Memory B cell (primary cell): ENCODE measurements at regions not wholly inside any gene's neighbourhood (a gene's known extent, or its start where the extent isn't known, plus 50 kb on each side); places are given as distances from the start of the nearest gene placed in this dataset.

ENCODE experiments used
- ATAC-seq: fragments of 150-1000 bp; cut with Tn5 transposase; 2 replicates; pipeline ENCODE4 v1.10.0; 2021; ENCODE audit warnings: low read depth, mild to moderate bottlenecking, moderate library complexity
- DNase-seq, 2 donors: peaks; one replicate each; pipeline ENCODE4 v3.0.0; 2022; ENCODE audit warnings: low spot score in 2 of 2
- H3K27ac Mint-ChIP-seq: one replicate; pipeline ENCODE4 v1.8.0; 2022; ENCODE audit warnings: mild to moderate bottlenecking, moderate library complexity, mixed read lengths
- H3K27me3 Mint-ChIP-seq: one replicate; pipeline ENCODE4 v1.8.0; 2022; ENCODE audit warnings: mixed read lengths
- H3K36me3 Mint-ChIP-seq: one replicate; pipeline ENCODE4 v1.8.0; 2022; ENCODE audit warnings: mild to moderate bottlenecking, mixed read lengths
- H3K4me1 Mint-ChIP-seq: one replicate; pipeline ENCODE4 v1.8.0; 2022; ENCODE audit warnings: mixed read lengths
- H3K4me3 Mint-ChIP-seq: one replicate; pipeline ENCODE4 v1.8.0; 2022; ENCODE audit warnings: mild to moderate bottlenecking, moderate library complexity, mixed read lengths
- H3K9me3 Mint-ChIP-seq: one replicate; pipeline ENCODE4 v1.8.0; 2022; ENCODE audit warnings: mixed read lengths

DNA sequence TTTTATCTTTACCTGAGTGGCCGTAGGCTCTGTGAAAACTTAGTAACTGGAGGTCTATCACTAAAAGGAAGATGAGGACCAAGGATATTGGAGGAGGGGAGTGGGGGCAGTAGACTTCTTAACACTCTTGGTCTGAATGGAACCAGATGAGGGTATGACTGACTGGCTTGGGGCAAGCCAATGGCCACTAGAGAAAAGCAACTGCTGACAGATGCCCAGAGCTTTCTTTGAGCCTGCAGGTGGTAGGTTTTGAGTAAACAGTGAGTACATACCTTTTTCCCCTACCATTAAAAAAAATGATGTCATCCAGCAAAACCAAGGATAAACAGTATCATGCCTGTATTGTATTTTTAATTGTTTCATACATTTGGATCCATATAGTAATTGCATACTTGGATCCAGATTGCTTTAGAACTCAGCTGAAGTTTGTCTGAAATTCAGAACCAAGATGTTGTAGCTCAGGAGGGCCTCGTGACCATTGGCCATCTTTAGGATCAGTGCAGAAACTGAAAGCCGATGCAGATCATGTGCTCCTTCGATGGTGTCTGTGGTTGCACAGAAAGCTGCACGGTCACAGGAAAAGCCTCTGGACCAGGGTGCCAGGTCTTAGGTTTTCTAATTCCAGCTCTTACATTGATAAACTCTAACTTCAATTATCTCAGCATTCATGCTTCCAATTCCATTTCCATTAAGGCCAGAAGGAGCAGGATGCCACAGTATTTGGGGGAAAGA, 131.0 kb downstream of the PDGFRA start:
- H3K36me3 Mint-ChIP-seq, result no peaks in the 10 kb centered on the region
- ATAC-seq (no peak), DNase-seq (no peak)
- H3K4me1 Mint-ChIP-seq, result no peaks in the 10 kb centered on the region
- no peaks in the 10 kb centered on the region for H3K9me3 Mint-ChIP-seq
- H3K27me3 Mint-ChIP-seq, result peaks cover 4% of the 10 kb centered on the region
- H3K27ac Mint-ChIP-seq, result no peak overlapping the region
- no peak overlapping the region for H3K4me3 Mint-ChIP-seq

DNA sequence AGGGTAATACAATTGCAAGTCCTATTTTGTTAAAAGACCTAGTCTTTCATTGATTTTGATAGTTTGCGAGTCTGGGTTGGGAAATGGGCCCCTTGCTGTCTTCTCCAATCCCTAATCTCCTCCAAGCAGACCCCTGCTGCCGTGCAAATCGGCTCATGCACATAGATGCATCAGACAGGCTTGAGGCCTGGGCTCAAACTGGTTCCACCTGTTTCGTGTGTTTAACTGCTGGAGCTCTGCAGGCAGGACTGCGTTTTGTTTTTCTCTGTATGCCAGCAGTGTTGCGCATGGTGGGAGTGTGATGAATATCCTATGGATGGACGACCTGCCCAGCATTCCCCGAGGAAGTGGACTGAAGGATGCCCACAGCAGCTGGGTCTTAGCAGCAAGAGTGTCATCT, 133.9 kb downstream of the PDGFRA start:
- ATAC-seq (no peak), DNase-seq (no peak)
- Mint-ChIP-seq H3K36me3 (no peaks in the 10 kb centered on the region), H3K27ac (no peak overlapping the region), H3K4me3 (no peak overlapping the region), H3K9me3 (no peaks in the 10 kb centered on the region), H3K27me3 (peaks cover 2% of the 10 kb centered on the region), H3K4me1 (no peaks in the 10 kb centered on the region)

DNA sequence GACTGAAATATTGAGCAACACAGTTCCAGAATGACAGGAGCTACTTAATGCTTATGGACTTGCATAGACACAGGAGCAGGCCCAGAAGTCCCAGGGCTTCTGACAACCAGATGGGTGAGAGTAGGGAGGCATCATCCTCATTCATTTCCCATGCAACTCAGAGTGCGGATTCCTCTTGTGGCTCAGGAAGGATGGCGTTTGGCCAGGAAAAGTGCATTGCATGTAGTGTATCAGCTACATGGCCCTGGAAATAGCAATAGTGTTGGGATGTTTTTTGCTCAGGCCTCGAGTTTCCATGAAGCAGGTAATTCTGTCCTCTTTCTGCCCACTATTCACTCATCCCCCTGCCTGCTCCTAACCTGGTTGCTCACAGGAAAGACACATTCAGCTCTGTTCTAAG, 136.6 kb downstream of the PDGFRA start:
- DNase-seq, result no peak

DNA sequence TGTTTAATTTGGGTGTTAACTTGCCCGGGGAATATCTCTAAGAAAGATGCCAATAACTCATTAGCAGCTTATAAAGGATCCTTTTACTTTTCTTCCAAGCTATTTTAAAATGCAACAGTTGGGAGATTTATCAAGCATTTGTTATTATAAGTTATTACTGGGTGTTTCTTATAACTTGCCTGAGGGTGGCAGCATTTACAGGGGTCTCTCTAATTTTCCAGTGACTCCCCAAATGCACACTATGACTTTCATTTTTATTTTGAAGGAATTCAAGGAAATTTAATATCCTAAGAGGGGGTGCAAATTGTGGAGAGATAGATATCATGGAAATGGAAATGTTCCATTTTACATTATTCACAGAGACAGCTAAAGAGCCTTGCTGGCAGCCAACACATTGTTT, 138.0 kb downstream of the PDGFRA start:
- H3K9me3 Mint-ChIP-seq, result no peaks in the 10 kb centered on the region
- H3K27me3 Mint-ChIP-seq, result peaks cover 3% of the 10 kb centered on the region
- ATAC-seq, result no peak

More for the DNA sequence above, 136.6 kb downstream of the PDGFRA start:
- no peaks in the 10 kb centered on the region for H3K4me1 Mint-ChIP-seq
- no peaks in the 10 kb centered on the region for H3K9me3 Mint-ChIP-seq
- no peaks in the 10 kb centered on the region for H3K36me3 Mint-ChIP-seq
- no peak overlapping the region for H3K4me3 Mint-ChIP-seq
- ATAC-seq, result no peak
- peaks cover 3% of the 10 kb centered on the region for H3K27me3 Mint-ChIP-seq
- H3K27ac Mint-ChIP-seq, result no peak overlapping the region

DNA sequence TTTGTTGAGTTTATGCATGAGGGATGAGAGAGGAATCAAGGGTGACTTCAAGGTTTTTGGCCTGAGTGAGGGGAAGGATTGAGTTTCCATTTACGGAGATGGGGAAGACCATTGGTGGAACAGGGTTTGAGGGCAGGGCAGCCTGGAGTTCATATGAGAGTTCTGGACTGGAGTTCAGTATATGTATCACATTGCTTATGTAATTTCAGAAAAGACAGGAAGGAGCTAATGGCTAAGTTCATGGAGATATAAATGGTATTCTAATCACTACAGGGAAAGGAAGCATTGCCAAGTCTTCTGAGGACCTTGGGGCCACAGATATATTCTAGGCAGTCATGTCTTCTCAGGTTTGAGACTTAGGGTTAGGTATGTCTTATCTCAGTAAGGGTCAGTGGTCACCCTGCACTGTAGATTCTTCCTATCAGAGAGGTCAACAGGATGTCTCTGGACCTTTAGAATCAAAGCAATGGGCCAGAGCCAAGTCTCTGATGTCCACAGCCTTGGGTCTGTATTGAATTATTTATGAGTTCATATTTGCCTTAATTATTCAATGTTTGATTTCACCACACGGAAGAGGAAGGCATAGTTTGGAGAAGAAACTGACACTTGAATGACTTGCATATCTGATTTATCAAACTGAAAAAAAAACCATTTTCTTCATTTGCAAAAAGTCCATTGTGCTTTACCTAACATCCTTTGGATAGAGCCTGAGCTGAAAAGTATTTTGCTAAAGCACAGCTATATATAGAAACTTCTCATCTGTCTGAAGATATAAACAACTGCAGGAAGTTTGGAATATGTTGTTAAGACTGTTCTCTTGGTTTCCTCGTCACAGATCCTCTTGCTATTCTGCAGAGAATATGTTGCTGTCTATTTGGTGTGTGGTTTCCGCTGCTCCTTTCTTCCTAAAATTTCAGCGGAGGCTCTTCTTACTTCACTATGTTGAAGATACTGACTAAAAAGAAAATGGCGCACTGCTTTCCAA, 139.5 kb downstream of the PDGFRA start:
- Mint-ChIP-seq H3K4me1 (no peaks in the 10 kb centered on the region), H3K4me3 (no peak overlapping the region), H3K27ac (no peak overlapping the region), H3K36me3 (no peaks in the 10 kb centered on the region), H3K27me3 (peaks cover 2% of the 10 kb centered on the region), H3K9me3 (no peaks in the 10 kb centered on the region)
- no peak for DNase-seq
- no peak for ATAC-seq

More for the DNA sequence above, 138.0 kb downstream of the PDGFRA start:
- no peak overlapping the region for H3K27ac Mint-ChIP-seq
- H3K4me3 Mint-ChIP-seq, result no peak overlapping the region
- no peaks in the 10 kb centered on the region for H3K4me1 Mint-ChIP-seq
- H3K36me3 Mint-ChIP-seq, result no peaks in the 10 kb centered on the region
- DNase-seq, result no peak

DNA sequence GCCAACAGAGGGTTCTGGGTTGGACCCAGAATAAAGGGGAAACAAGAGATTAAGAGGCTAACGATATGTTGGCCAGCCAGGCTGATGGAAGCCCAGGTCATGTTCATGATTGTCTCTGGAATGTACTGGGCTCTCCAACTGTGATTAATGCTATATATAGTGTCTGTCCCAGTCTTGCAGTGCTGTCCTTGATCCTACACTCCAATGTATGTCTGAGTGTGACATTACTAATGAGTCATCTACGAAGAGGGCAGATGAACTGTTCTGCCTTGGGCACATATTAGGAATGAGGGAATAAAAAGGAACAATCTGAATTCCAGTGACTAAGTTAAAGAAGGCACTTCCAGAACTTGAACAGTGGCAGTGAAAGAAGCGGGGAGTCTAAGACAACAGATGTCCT, 142.1 kb downstream of the PDGFRA start:
- H3K27ac Mint-ChIP-seq, result no peak overlapping the region
- peaks cover 2% of the 10 kb centered on the region for H3K27me3 Mint-ChIP-seq
- no peak overlapping the region for H3K4me3 Mint-ChIP-seq
- DNase-seq (no peak), ATAC-seq (no peak)
- no peaks in the 10 kb centered on the region for H3K4me1 Mint-ChIP-seq
- no peaks in the 10 kb centered on the region for H3K9me3 Mint-ChIP-seq
- no peaks in the 10 kb centered on the region for H3K36me3 Mint-ChIP-seq

DNA sequence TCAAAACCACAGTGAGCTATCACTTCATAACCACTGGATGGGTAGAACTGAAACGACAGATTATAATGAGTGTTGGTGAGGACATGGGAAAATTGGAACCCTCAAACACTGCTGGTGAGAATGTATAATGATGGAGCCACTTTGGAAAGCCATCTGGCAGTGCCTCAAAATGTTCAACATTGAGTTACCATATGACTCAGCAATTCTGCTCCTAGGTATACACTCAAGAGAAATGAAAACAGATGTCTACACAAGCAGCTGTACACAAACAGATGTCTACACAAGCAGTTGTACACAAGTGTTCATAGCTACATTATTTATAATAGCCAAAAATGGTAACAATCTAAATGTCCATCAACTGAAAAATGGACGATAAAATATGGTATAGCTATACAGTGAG, 143.9 kb downstream of the PDGFRA start:
- H3K27me3 Mint-ChIP-seq, result peaks cover 4% of the 10 kb centered on the region
- no peaks in the 10 kb centered on the region for H3K4me1 Mint-ChIP-seq
- no peak overlapping the region for H3K27ac Mint-ChIP-seq
- H3K36me3 Mint-ChIP-seq, result no peaks in the 10 kb centered on the region
- H3K4me3 Mint-ChIP-seq, result no peak overlapping the region
- DNase-seq, result no peak
- no peaks in the 10 kb centered on the region for H3K9me3 Mint-ChIP-seq
- ATAC-seq, result no peak

DNA sequence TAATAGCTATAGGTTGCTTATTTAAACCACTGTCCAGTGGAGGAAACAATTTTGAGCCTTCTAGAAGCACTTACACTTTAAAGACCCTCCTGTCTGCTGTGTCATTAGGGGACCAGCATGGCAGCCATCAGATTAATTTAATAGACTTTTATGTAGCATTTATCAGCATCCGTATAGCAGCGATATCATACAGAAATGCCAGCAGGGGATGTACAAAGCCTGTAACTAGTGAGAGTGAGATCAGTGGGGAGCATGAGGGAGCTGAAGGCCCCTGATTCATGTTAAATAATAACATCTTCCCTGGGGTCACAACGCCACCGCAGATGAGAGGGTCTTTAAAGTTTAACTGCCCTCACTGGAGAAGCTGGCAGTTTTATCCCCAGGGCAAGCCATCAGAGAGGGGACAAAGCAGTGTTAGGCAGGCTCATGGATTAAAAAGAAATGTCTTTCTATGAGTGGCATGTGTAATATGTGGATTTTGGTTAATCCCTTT, 144.7 kb downstream of the PDGFRA start:
- Mint-ChIP-seq H3K4me3 (no peak overlapping the region), H3K27me3 (peaks cover 2% of the 10 kb centered on the region), H3K27ac (no peak overlapping the region), H3K36me3 (no peaks in the 10 kb centered on the region), H3K9me3 (no peaks in the 10 kb centered on the region), H3K4me1 (no peaks in the 10 kb centered on the region)
- no peak for ATAC-seq
- no peak for DNase-seq

DNA sequence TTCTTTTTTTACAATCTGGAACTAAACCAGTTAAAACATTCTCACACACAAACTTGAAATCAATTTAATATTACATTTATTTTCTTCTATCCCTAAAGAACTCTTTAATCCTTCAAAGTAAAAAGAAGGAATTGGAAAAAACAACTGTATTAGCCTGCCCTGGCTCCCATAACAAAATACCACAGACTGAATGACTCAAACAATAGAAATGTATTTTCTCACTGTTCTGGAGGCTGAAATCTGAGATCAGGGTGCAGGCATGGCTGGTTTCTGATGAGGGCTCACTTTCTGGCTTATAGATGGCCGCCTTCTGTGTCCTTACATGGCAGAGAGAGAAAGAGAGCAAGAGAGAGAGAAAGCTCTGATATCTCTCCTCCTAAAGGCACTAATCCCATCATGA, 149.4 kb downstream of the PDGFRA start:
- Mint-ChIP-seq H3K4me1 (no peaks in the 10 kb centered on the region), H3K4me3 (no peak overlapping the region)
- no peak for DNase-seq

DNA sequence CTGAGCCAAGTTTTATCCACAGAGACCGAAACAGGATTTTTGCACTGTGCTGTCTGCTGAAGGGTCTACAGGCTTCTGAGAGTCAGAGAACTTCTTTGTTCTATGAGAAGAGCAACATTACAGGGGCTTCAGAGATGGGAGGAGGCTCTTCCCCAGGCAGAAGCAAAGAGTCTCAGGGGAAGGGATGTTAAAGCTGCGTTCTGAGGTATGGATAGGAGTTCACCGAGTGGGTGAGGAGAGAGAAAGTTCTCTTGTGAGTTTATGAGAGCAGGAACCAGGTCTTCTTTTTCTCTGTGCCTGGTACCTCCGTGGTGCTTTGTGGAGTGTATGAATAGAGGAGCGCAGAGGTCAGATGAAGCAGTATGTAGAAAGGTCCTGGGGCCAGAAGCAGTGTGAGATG, 155.1 kb downstream of the PDGFRA start:
- no peak for DNase-seq
- no peak overlapping the region for H3K4me3 Mint-ChIP-seq
- H3K27me3 Mint-ChIP-seq, result peaks cover 8% of the 10 kb centered on the region
- no peak for ATAC-seq
- no peak overlapping the region for H3K27ac Mint-ChIP-seq
- peaks cover 5% of the 10 kb centered on the region for H3K9me3 Mint-ChIP-seq
- H3K4me1 Mint-ChIP-seq, result no peaks in the 10 kb centered on the region
- H3K36me3 Mint-ChIP-seq, result no peaks in the 10 kb centered on the region

More for the DNA sequence above, 149.4 kb downstream of the PDGFRA start:
- no peak overlapping the region for H3K27ac Mint-ChIP-seq
- peaks cover 5% of the 10 kb centered on the region for H3K27me3 Mint-ChIP-seq
- peaks cover 3% of the 10 kb centered on the region for H3K9me3 Mint-ChIP-seq
- H3K36me3 Mint-ChIP-seq, result no peaks in the 10 kb centered on the region
- no peak for ATAC-seq

DNA sequence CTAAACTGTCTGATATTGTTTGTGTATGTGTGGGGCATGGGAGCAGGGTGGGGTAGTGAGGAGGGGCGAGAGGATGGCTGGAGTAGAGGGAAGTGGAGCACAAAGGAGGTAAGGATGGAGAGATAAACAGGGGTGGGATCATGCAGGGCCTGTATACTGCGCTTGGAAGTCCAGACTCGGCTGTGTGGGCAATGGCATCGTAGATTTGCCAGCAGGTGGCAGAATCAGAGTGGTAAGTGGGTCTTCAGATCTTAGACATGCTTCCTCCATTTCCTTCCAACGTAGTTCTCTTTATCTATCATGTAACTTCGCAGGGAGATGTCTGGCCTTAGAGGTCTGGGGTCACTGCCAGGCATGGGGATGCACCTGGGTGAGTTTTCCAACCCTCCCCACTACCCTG, 155.5 kb downstream of the PDGFRA start:
- Mint-ChIP-seq H3K27me3 (peaks cover 8% of the 10 kb centered on the region), H3K9me3 (peaks cover 5% of the 10 kb centered on the region), H3K27ac (no peak overlapping the region), H3K4me1 (no peaks in the 10 kb centered on the region), H3K4me3 (no peak overlapping the region), H3K36me3 (no peaks in the 10 kb centered on the region)
- ATAC-seq (no peak), DNase-seq (no peak)

DNA sequence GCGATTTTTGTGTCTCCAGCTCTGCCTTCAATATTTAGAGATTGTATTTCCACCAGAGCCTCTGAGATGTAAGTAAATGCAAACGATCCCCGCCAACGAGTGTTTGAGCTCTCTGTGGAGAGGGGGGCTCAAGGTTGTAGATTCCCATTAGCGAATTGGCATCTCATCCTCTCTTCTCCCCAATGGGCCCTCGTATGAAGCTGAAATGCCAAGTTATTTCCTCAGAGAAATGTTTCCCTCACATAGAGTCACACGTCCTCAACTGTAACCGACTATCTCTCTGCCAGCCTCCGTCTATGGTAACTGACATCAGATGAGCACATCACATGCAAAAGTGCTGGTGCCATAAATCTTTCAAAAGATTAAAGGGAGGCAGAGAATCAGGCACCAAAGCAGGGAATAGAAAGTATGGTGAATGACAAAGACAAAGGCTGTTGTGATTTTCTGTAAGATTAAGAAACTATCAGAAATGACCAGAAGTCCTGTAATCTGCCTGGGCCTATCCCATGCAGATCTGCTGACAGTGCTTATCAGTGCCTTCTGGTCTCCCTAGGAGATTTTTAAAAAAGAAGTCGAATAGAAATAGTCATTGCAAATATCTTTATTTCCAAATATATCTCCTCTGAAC, 157.1 kb downstream of the PDGFRA start:
- ATAC-seq (no peak), DNase-seq (no peak)
- H3K4me3 Mint-ChIP-seq, result no peak overlapping the region
- H3K27me3 Mint-ChIP-seq, result peaks cover 5% of the 10 kb centered on the region
- H3K4me1 Mint-ChIP-seq, result no peaks in the 10 kb centered on the region
- H3K9me3 Mint-ChIP-seq, result peaks cover 3% of the 10 kb centered on the region
- H3K36me3 Mint-ChIP-seq, result no peaks in the 10 kb centered on the region
- no peak overlapping the region for H3K27ac Mint-ChIP-seq

DNA sequence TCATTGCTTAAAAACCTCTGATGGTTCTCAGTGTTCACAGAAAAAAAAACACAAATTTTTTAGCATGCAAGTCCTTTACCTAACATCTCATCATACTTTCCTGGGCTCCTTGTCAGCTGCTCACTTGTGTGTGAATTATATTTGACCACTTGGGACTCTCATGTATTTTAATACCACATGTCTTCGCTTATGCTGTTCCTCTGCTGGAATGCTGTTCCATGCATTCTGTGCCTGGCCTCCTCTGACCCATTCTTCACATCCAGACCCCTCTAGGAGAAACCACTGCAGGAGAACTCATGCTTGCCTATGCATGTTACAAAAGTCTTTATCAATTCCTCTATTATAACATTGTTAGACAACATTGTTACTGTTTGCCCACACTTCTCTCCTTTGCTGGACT, 157.6 kb downstream of the PDGFRA start:
- H3K27ac Mint-ChIP-seq, result no peak overlapping the region
- no peak overlapping the region for H3K4me3 Mint-ChIP-seq
- H3K36me3 Mint-ChIP-seq, result no peaks in the 10 kb centered on the region
- peaks cover 7% of the 10 kb centered on the region for H3K27me3 Mint-ChIP-seq
- no peak for DNase-seq
- peaks cover 3% of the 10 kb centered on the region for H3K9me3 Mint-ChIP-seq
- ATAC-seq, result no peak
- H3K4me1 Mint-ChIP-seq, result no peaks in the 10 kb centered on the region

DNA sequence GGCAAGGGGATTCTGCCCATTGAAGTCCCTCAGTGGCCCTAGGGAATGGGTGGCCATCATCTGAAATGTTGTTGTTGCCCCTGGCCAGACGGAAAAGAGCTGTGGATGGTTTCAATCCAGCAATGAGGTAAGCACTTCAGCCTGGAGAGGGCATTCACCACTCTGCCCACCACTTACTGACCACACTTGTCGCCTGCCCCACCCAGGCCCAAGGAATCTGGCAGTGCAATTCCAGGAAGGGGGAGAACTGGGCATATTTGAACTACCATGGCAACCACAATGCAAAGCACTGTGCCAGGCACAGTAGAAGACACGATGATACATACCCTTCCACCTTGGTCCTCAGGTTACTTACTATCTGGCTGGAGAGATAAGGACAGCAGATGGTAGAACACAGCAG, 161.6 kb downstream of the PDGFRA start:
- DNase-seq (no peak), ATAC-seq (no peak)
- Mint-ChIP-seq H3K9me3 (peaks cover 3% of the 10 kb centered on the region), H3K27ac (no peak overlapping the region), H3K4me1 (no peaks in the 10 kb centered on the region), H3K36me3 (no peaks in the 10 kb centered on the region), H3K4me3 (no peak overlapping the region), H3K27me3 (peaks cover 2% of the 10 kb centered on the region)
